ENCODE measurements at regions not wholly inside any gene's neighbourhood (a gene's known extent, or its start where the extent isn't known, plus 50 kb on each side); places are given as distances from the start of the nearest gene placed in this dataset.

DNA sequence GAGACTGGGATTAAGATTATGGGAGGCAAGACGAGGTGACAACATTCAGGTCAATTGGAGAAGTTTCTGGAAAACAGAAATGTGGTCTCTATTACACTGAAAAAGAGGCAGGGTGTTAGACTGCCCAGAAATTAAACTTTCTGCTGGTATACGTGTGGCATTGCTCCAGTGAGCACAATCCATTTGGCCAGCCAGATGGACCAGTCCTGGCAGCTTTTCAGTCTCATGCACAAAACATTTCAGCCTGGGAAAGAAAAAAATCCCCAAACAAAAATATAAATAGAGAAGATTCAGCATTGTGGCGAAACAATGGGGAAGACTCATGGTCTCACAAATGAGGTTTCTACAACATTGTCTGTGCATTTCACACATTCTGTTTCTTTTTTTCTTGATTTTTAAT, 113.9 kb downstream of the HNMT start:
- TF ChIP-seq, protein P1, sequence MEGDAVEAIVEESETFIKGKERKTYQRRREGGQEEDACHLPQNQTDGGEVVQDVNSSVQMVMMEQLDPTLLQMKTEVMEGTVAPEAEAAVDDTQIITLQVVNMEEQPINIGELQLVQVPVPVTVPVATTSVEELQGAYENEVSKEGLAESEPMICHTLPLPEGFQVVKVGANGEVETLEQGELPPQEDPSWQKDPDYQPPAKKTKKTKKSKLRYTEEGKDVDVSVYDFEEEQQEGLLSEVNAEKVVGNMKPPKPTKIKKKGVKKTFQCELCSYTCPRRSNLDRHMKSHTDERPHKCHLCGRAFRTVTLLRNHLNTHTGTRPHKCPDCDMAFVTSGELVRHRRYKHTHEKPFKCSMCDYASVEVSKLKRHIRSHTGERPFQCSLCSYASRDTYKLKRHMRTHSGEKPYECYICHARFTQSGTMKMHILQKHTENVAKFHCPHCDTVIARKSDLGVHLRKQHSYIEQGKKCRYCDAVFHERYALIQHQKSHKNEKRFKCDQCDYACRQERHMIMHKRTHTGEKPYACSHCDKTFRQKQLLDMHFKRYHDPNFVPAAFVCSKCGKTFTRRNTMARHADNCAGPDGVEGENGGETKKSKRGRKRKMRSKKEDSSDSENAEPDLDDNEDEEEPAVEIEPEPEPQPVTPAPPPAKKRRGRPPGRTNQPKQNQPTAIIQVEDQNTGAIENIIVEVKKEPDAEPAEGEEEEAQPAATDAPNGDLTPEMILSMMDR (IDR thresholded peaks at IDR 0.05; ENCODE audit: insufficient read depth, low read depth, low read length), result no peak
- no peak for TF ChIP-seq EZH2 (IDR thresholded peaks at IDR 0.05; ENCODE audit: insufficient read depth, low read length)
